K562 (cell line): ENCODE measurements at regions not wholly inside any gene's neighbourhood (a gene's known extent, or its start where the extent isn't known, plus 50 kb on each side); places are given as distances from the start of the nearest gene placed in this dataset.

ENCODE experiments used
- CBX8 ChIP-seq: fragments of 200-600 bp; sonication (generic); IDR thresholded peaks from 2 replicates; pipeline ENCODE4 v1.6.1; 2012; ENCODE audit warnings: borderline replicate concordance, mixed run types, low read depth, mild to moderate bottlenecking, moderate library complexity, mixed read lengths, low read length, control low read depth, inconsistent platforms; ENCODE audit not compliant: poor library complexity, severe bottlenecking; ENCODE audit errors: extremely low read depth
- CREM ChIP-seq: IDR thresholded peaks from 2 replicates; pipeline ENCODE4 v1.6.1; 2014; ENCODE audit warnings: antibody characterized with exemption, low read depth
- KLF6 ChIP-seq: fragments of 250-450 bp; sonication (Bioruptor Pico); IDR thresholded peaks from 2 replicates; pipeline ENCODE4 v1.4.0; 2020; ENCODE audit warnings: mild to moderate bottlenecking, moderate library complexity, borderline replicate concordance
- ZFX ChIP-seq: sonication (generic); formaldehyde crosslinking; IDR thresholded peaks from 2 replicates; pipeline ENCODE4 v1.8.0; 2022; ENCODE audit warnings: mild to moderate bottlenecking, missing genetic modification reagents, moderate library complexity

DNA sequence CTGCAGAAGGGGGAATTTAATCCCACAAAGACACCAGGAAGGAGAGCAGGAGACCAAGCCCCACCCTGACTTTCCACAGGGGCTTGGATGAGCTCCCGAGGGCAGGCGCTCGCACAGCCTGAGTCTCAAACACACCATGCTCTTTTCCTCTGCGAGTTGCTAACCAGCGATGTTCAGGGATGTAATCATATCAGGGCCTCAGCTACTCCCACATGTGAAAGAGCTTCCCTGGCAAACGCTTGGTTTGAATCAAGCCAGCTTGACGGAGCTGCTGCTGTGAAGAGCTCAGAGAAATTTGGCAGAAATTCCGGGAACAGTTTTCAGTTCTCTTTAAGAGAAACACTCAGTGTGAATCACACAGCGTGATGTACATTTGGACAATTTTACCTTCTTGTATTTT lies 385.8 kb downstream of the GALR1 start:
- TF ChIP-seq ZFX (no peak), CREM (no peak), KLF6 (CRISPR knock-in tag) (no peak), CBX8 (no peak)
